G401 (cell line): ENCODE measurements at regions not wholly inside any gene's neighbourhood (a gene's known extent, or its start where the extent isn't known, plus 50 kb on each side); places are given as distances from the start of the nearest gene placed in this dataset.

Experiments used
- DNase-seq: peaks from one replicate; pipeline ENCODE4 v3.0.0-alpha.2; 2015; ENCODE audit warnings: low spot score
- in situ Hi-C: cut with HindIII; loops from 2 replicates; pipeline ENCODE4 v1.10.0; 2016; ENCODE audit warnings: low sequenced_read_pairs, mixed read lengths

- peak; percentile 99 for DNase-seq
- in situ Hi-C loops = no loop called here
Measured at GRCh38 chr2:20916604-20917286, 93.8 kb upstream of the LDAH start.

- in situ Hi-C loops = no loop called here
Measured at GRCh38 chr2:20915271-20915670, 92.4 kb upstream of the LDAH start.

GRCh38 chr2:20914771-20915170, 91.9 kb upstream of the LDAH start:
- in situ Hi-C loops = no loop called here
- no peak for DNase-seq

More at GRCh38 chr2:20915271-20915670, 92.4 kb upstream of the LDAH start:
- DNase-seq = no peak

- in situ Hi-C loops = no loop called here
- DNase-seq = no peak
Measured at GRCh38 chr2:20914087-20914486, 91.2 kb upstream of the LDAH start.

- in situ Hi-C loops = no loop called here
- DNase-seq = no peak
Measured at GRCh38 chr2:20913491-20913890, 90.6 kb upstream of the LDAH start.

GRCh38 chr2:20900052-20900636, 77.2 kb upstream of the LDAH start:
- no peak for DNase-seq
- in situ Hi-C loops = no loop called here

GRCh38 chr2:20897874-20898453, 75.1 kb upstream of the LDAH start:
- DNase-seq = no peak
- in situ Hi-C loops = no loop called here

GRCh38 chr2:20897047-20897446, 74.1 kb upstream of the LDAH start:
- in situ Hi-C loops = no loop called here
- no peak for DNase-seq

- in situ Hi-C loops = no loop called here
- no peak for DNase-seq
Measured at GRCh38 chr2:20884829-20885228, 61.9 kb upstream of the LDAH start.

GRCh38 chr2:20882466-20883170, 59.7 kb upstream of the LDAH start:
- in situ Hi-C loops = no loop called here
- DNase-seq = no peak

GRCh38 chr2:20880221-20880771, 57.4 kb upstream of the LDAH start:
- in situ Hi-C loops = no loop called here
- no peak for DNase-seq

- DNase-seq = no peak
- in situ Hi-C loops = no loop called here
Measured at GRCh38 chr2:20879221-20879620, 56.3 kb upstream of the LDAH start.

- no peak for DNase-seq
- in situ Hi-C loops = no loop called here
Measured at GRCh38 chr2:20877960-20878359, 55.1 kb upstream of the LDAH start.
